ENCODE measurements at regions not wholly inside any gene's neighbourhood (a gene's known extent, or its start where the extent isn't known, plus 50 kb on each side); places are given as distances from the start of the nearest gene placed in this dataset.

DNA sequence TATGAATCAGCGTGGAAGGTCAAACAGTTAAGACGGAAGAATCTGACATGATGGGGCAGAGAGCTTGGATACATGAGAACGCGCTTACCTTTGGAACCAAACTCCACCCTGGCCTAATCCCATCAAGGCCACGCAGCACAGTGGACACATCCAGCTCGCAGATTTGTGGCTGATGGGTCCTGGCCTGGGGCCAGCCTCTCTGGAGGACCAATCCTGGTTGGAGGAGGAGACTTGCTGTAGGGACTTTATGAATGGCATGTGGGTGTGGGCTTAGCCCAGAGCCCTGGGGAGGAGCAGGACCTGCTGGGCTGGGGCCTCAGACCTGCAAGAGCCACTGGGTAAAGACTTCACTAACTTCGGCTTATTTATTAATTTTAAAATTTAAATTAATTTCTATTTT, 73.4 kb upstream of the ANKRD34C start:
- TF ChIP-seq, protein P1, sequence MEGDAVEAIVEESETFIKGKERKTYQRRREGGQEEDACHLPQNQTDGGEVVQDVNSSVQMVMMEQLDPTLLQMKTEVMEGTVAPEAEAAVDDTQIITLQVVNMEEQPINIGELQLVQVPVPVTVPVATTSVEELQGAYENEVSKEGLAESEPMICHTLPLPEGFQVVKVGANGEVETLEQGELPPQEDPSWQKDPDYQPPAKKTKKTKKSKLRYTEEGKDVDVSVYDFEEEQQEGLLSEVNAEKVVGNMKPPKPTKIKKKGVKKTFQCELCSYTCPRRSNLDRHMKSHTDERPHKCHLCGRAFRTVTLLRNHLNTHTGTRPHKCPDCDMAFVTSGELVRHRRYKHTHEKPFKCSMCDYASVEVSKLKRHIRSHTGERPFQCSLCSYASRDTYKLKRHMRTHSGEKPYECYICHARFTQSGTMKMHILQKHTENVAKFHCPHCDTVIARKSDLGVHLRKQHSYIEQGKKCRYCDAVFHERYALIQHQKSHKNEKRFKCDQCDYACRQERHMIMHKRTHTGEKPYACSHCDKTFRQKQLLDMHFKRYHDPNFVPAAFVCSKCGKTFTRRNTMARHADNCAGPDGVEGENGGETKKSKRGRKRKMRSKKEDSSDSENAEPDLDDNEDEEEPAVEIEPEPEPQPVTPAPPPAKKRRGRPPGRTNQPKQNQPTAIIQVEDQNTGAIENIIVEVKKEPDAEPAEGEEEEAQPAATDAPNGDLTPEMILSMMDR (conservative IDR thresholded peaks at IDR 0.05), result no peak
- no peak for TF ChIP-seq EZH2 (IDR thresholded peaks at IDR 0.05; ENCODE audit: low read depth)
